ENCODE measurements at regions not wholly inside any gene's neighbourhood (a gene's known extent, or its start where the extent isn't known, plus 50 kb on each side); places are given as distances from the start of the nearest gene placed in this dataset.
A peak's percentile ranks its signal among the peaks of the same experiment; 100 is the strongest.
"Not testable (repeated sequence)": the region's sequence is repeated elsewhere in the genome, so short reads cannot be mapped to it uniquely, and the experiment has no call there.

GRCh38 chr12:90585640-90586304 lies 369.2 kb downstream of the CCER1 start:
- no peak for DNase-seq

GRCh38 chr12:90576707-90577106 lies 378.3 kb downstream of the CCER1 start:
- DNase-seq: no peak

GRCh38 chr12:90575995-90576394 lies 379.0 kb downstream of the CCER1 start:
- DNase-seq: no peak

GRCh38 chr12:90574676-90575075 lies 380.3 kb downstream of the CCER1 start:
- no peak for DNase-seq

GRCh38 chr12:90572778-90573177 lies 382.2 kb downstream of the CCER1 start:
- DNase-seq: no peak

GRCh38 chr12:90569685-90570084 lies 385.3 kb downstream of the CCER1 start:
- DNase-seq: no peak

- DNase-seq: no peak
Measured at GRCh38 chr12:90562671-90563070, 392.3 kb downstream of the CCER1 start.

- no peak for DNase-seq
Measured at GRCh38 chr12:90548595-90548994, 406.4 kb downstream of the CCER1 start.

GRCh38 chr12:90546511-90546910 lies 408.5 kb downstream of the CCER1 start:
- DNase-seq: no peak

GRCh38 chr12:90543841-90544240 lies 411.1 kb downstream of the CCER1 start:
- no peak for DNase-seq

GRCh38 chr12:90543374-90543773 lies 411.6 kb downstream of the CCER1 start:
- DNase-seq: no peak

- not testable (repeated sequence) for DNase-seq
Measured at GRCh38 chr12:90542852-90543251, 412.1 kb downstream of the CCER1 start.

GRCh38 chr12:90533828-90534227 lies 421.1 kb downstream of the CCER1 start:
- not testable (repeated sequence) for DNase-seq

- DNase-seq: no peak
Measured at GRCh38 chr12:90520002-90520734, 434.8 kb downstream of the CCER1 start.

- no peak for DNase-seq
Measured at GRCh38 chr12:90519285-90519684, 435.7 kb downstream of the CCER1 start.

- peak; percentile 14 for DNase-seq
Measured at GRCh38 chr12:90515199-90516175, 439.5 kb downstream of the CCER1 start.

GRCh38 chr12:90514325-90514724 lies 440.7 kb downstream of the CCER1 start:
- DNase-seq: no peak

GRCh38 chr12:90512518-90512917 lies 442.5 kb downstream of the CCER1 start:
- no peak for DNase-seq

GRCh38 chr12:90510948-90511347 lies 444.0 kb downstream of the CCER1 start:
- no peak for DNase-seq

GRCh38 chr12:90504806-90505205 lies 450.2 kb downstream of the CCER1 start:
- DNase-seq: no peak

- DNase-seq: no peak
Measured at GRCh38 chr12:90502070-90502469, 452.9 kb downstream of the CCER1 start.

GRCh38 chr12:90501412-90501811 lies 453.6 kb downstream of the CCER1 start:
- no peak for DNase-seq

- no peak for DNase-seq
Measured at GRCh38 chr12:90499795-90500194, 455.2 kb downstream of the CCER1 start.

All from activated CD4-positive, alpha-beta T cell treated with anti-CD3 and anti-CD28 coated beads, Interleukin-2, amount 50 U/mL, for 16 hours (primary cell).